Lower leg skin (tissue), 3 donors: ENCODE measurements at regions not wholly inside any gene's neighbourhood (a gene's known extent, or its start where the extent isn't known, plus 50 kb on each side); places are given as distances from the start of the nearest gene placed in this dataset.

ENCODE experiments used
- POLR2A ChIP-seq, 2 donors: fragments of 450-650 bp; IDR thresholded peaks; one replicate each; pipeline ENCODE4 v1.6.1; 2016 to 2017; ENCODE audit warnings: antibody characterized with exemption in 2 of 2, mild to moderate bottlenecking in 1 of 2, moderate library complexity in 1 of 2
- TF ChIP-seq, protein P1 (sequence below), 3 donors: fragments of 450-650 bp; IDR thresholded peaks; one replicate each; pipeline ENCODE4 v1.5.1; 2016; ENCODE audit warnings: antibody characterized with exemption in 3 of 3, mild to moderate bottlenecking in 3 of 3, moderate library complexity in 2 of 3

GRCh38 chr12:19763488-19763887, 324.2 kb downstream of the AEBP2 start:
- TF ChIP-seq POLR2A (IDR thresholded peaks at IDR 0.05) = no peak
- TF ChIP-seq, protein P1, sequence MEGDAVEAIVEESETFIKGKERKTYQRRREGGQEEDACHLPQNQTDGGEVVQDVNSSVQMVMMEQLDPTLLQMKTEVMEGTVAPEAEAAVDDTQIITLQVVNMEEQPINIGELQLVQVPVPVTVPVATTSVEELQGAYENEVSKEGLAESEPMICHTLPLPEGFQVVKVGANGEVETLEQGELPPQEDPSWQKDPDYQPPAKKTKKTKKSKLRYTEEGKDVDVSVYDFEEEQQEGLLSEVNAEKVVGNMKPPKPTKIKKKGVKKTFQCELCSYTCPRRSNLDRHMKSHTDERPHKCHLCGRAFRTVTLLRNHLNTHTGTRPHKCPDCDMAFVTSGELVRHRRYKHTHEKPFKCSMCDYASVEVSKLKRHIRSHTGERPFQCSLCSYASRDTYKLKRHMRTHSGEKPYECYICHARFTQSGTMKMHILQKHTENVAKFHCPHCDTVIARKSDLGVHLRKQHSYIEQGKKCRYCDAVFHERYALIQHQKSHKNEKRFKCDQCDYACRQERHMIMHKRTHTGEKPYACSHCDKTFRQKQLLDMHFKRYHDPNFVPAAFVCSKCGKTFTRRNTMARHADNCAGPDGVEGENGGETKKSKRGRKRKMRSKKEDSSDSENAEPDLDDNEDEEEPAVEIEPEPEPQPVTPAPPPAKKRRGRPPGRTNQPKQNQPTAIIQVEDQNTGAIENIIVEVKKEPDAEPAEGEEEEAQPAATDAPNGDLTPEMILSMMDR (IDR thresholded peaks at IDR 0.05) = no peak
